ENCODE measurements at regions not wholly inside any gene's neighbourhood (a gene's known extent, or its start where the extent isn't known, plus 50 kb on each side); places are given as distances from the start of the nearest gene placed in this dataset.

DNA sequence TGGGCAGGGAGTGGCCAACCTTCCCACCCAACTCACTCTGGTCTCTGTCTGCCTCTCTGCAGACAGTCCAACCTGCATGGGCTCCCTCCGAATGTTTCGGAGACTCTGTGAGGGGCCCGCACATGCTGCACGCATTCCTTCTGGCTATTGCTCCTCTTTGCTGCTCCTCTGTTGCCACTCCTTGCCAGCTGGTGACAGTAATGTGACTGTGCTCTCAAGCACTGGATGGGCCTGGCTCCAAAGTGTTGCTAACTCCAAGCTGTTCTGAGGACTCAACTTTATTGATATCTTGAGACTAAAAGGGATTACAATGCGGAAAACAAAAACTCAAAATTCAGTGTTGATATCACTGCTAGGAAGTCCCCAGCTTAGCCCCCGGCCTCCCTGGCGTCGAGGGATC, 105.4 kb upstream of the KIF5B start:
- DNase-seq (no peak), ATAC-seq (ENCODE audit: low read depth) (no peak)
- Histone ChIP-seq H4K5ac (ENCODE audit: low read depth, low read length) (no peak overlapping the region), H3K9me3 (ENCODE audit: control insufficient read depth, insufficient read depth, low read length) (no peaks in the 10 kb centered on the region), H2BK5ac (ENCODE audit: low read depth, low read length, poor library complexity, severe bottlenecking) (no peak overlapping the region), H4K8ac (ENCODE audit: low read depth in 2 of 2, low read length in 2 of 2) (no peak overlapping the region), H2AK5ac (ENCODE audit: low read depth, low read length) (no peak overlapping the region), H3K27me3 (ENCODE audit: control insufficient read depth, insufficient read depth, low read length) (peaks cover 4% of the 10 kb centered on the region; the same call in 1 of the 2 replicates), H3K4me3 (ENCODE audit: insufficient read depth, low read depth, low read length) (no peak overlapping the region), H3K9ac (ENCODE audit: low read depth, low read length) (no peak overlapping the region), H2BK20ac (ENCODE audit: low read depth, low read length) (no peak overlapping the region), H3K4ac (ENCODE audit: low read depth, low read length) (no peak overlapping the region), H3K4me1 (ENCODE audit: control insufficient read depth, insufficient read depth, low read length) (no peaks in the 10 kb centered on the region), H2BK15ac (ENCODE audit: low read depth, low read length) (no peak overlapping the region), H3K36me3 (ENCODE audit: control insufficient read depth, insufficient read depth, low read length) (no peaks in the 10 kb centered on the region), H3K9me1 (ENCODE audit: insufficient read depth, low read length) (no peaks in the 10 kb centered on the region), H2AFZ (replicated peaks; ENCODE audit: low read length, poor library complexity) (no peak overlapping the region), H3K56ac (ENCODE audit: extremely low read depth, insufficient read depth, low read length) (no peak overlapping the region; the same call in 1 of the 2 replicates), H3K14ac (replicated peaks; ENCODE audit: low read depth, low read length) (no peak overlapping the region), H3K27ac (ENCODE audit: insufficient read depth, low read length) (no peak overlapping the region), H4K91ac (ENCODE audit: insufficient read depth, low read depth, low read length) (no peak overlapping the region), H4K20me1 (ENCODE audit: insufficient read depth, low read length) (no peaks in the 10 kb centered on the region), H2AK9ac (replicated peaks; ENCODE audit: low read depth, low read length, poor library complexity) (no peak overlapping the region), H3K4me2 (ENCODE audit: low read depth, low read length) (no peak overlapping the region), H3K23ac (ENCODE audit: low read depth, low read length) (no peak overlapping the region), H3K18ac (ENCODE audit: low read depth, low read length) (no peak overlapping the region), H3K79me1 (ENCODE audit: low read depth in 1 of 2, low read length in 2 of 2) (no peaks in the 10 kb centered on the region), H2BK120ac (ENCODE audit: low read depth, low read length) (no peak overlapping the region)
- dilution Hi-C loops (cut with HindIII; ENCODE audit: low sequenced_read_pairs, unreplicated experiment) (no loop called here), in situ Hi-C loops (cut with MboI; ENCODE audit: low sequenced_read_pairs) (no loop called here), intact Hi-C loops (cut with micrococcal nuclease) (no loop called here)
- BruUV-seq (replicated peaks) = no TSS peak
- no peak for TF ChIP-seq CEBPB (IDR thresholded peaks at IDR 0.05; ENCODE audit: low read depth, low read length)
- WGBS, 2 experiments (ENCODE audit: extremely low coverage in 2 of 2, insufficient read length in 1 of 2) = 96% methylated on average over 4 of the region's 8 CpGs; no CpG with 5 or more reads in 1 of the 2 experiments
- POLR2A ChIA-PET (ENCODE audit: unreplicated experiment) = no interaction called here
- CTCF ChIA-PET = no interaction called here

Data from IMR-90 (cell line).